ENCODE measurements at regions not wholly inside any gene's neighbourhood (a gene's known extent, or its start where the extent isn't known, plus 50 kb on each side); places are given as distances from the start of the nearest gene placed in this dataset.

GRCh38 chr9:118594428-118594827 lies 774.8 kb downstream of the BRINP1 start:
- in situ Hi-C loops (cut with HindIII; ENCODE audit: low pct_unique_long_range_greater_than_20kb, low sequenced_read_pairs) (no loop called here), intact Hi-C loops (cut with micrococcal nuclease; ENCODE audit: unreplicated experiment) (no loop called here)
- DNase-seq (ENCODE audit: low read depth, low spot score) (no peak), ATAC-seq (no peak)
- no TSS peak for BruUV-seq (replicated peaks)
- Histone ChIP-seq H3K27ac (ENCODE audit: low read length) (no peak overlapping the region), H3K4me3 (ENCODE audit: low read depth in 2 of 2, low read length in 2 of 2) (no peak overlapping the region), H3K9me3 (ENCODE audit: control insufficient read depth, insufficient read depth, low read depth, low read length) (no peaks in the 10 kb centered on the region), H3K36me3 (ENCODE audit: control insufficient read depth, insufficient read depth, low read length) (no peaks in the 10 kb centered on the region), H3K4me1 (ENCODE audit: control insufficient read depth, insufficient read depth, low read length) (no peaks in the 10 kb centered on the region), H3K27me3 (ENCODE audit: control insufficient read depth, insufficient read depth, low read length) (no peaks in the 10 kb centered on the region)
- POLR2A ChIA-PET = no interaction called here
- TF ChIP-seq CTCF (IDR thresholded peaks at IDR 0.05) (no peak), TCF7L2 (IDR thresholded peaks at IDR 0.05; ENCODE audit: low read depth, low read length) (no peak), POLR2AphosphoS5 (IDR thresholded peaks at IDR 0.05; ENCODE audit: low read depth, low read length) (no peak), SIN3A (IDR thresholded peaks at IDR 0.05; ENCODE audit: borderline replicate concordance, insufficient read depth, low read depth, low read length) (no peak)
- TF ChIP-seq, protein P1, sequence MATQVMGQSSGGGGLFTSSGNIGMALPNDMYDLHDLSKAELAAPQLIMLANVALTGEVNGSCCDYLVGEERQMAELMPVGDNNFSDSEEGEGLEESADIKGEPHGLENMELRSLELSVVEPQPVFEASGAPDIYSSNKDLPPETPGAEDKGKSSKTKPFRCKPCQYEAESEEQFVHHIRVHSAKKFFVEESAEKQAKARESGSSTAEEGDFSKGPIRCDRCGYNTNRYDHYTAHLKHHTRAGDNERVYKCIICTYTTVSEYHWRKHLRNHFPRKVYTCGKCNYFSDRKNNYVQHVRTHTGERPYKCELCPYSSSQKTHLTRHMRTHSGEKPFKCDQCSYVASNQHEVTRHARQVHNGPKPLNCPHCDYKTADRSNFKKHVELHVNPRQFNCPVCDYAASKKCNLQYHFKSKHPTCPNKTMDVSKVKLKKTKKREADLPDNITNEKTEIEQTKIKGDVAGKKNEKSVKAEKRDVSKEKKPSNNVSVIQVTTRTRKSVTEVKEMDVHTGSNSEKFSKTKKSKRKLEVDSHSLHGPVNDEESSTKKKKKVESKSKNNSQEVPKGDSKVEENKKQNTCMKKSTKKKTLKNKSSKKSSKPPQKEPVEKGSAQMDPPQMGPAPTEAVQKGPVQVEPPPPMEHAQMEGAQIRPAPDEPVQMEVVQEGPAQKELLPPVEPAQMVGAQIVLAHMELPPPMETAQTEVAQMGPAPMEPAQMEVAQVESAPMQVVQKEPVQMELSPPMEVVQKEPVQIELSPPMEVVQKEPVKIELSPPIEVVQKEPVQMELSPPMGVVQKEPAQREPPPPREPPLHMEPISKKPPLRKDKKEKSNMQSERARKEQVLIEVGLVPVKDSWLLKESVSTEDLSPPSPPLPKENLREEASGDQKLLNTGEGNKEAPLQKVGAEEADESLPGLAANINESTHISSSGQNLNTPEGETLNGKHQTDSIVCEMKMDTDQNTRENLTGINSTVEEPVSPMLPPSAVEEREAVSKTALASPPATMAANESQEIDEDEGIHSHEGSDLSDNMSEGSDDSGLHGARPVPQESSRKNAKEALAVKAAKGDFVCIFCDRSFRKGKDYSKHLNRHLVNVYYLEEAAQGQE (IDR thresholded peaks at IDR 0.05; ENCODE audit: insufficient read depth in 1 of 2, low read depth in 2 of 2, low read length in 1 of 2) = no peak
- CTCF ChIA-PET = no interaction called here

GRCh38 chr9:118595719-118596305 lies 773.4 kb downstream of the BRINP1 start:
- no peak for TF ChIP-seq SIN3A (IDR thresholded peaks at IDR 0.05; ENCODE audit: borderline replicate concordance, insufficient read depth, low read depth, low read length)
- peak; percentile 58 for TF ChIP-seq CTCF (IDR thresholded peaks at IDR 0.05)
- Histone ChIP-seq H3K4me3 (ENCODE audit: low read depth in 2 of 2, low read length in 2 of 2) (no peak overlapping the region), H3K36me3 (ENCODE audit: control insufficient read depth, insufficient read depth, low read length) (no peaks in the 10 kb centered on the region), H3K27me3 (ENCODE audit: control insufficient read depth, insufficient read depth, low read length) (no peaks in the 10 kb centered on the region), H3K27ac (ENCODE audit: low read length) (no peak overlapping the region), H3K9me3 (ENCODE audit: control insufficient read depth, insufficient read depth, low read depth, low read length) (no peaks in the 10 kb centered on the region), H3K4me1 (ENCODE audit: control insufficient read depth, insufficient read depth, low read length) (no peaks in the 10 kb centered on the region)
- intact Hi-C loops (cut with micrococcal nuclease; ENCODE audit: unreplicated experiment) = no loop called here
- ChIA-PET POLR2A (no interaction called here), CTCF (no interaction called here)
- ATAC-seq = peak; percentile 79
- no peak for DNase-seq (ENCODE audit: low read depth, low spot score)
- in situ Hi-C loops (cut with HindIII; ENCODE audit: low pct_unique_long_range_greater_than_20kb, low sequenced_read_pairs) = no loop called here
- no TSS peak for BruUV-seq (replicated peaks)

Data from Panc1 (cell line).